GM20000 (cell line): ENCODE measurements at regions not wholly inside any gene's neighbourhood (a gene's known extent, or its start where the extent isn't known, plus 50 kb on each side); places are given as distances from the start of the nearest gene placed in this dataset.

Source experiments
- DNase-seq: peaks from one replicate; pipeline ENCODE4 v3.0.0; 2012; ENCODE audit warnings: low spot score
- CTCF ChIP-seq: IDR thresholded peaks from 2 replicates; pipeline ENCODE4 v1.5.1; 2012; ENCODE audit warnings: mild to moderate bottlenecking, control low read depth; ENCODE audit errors: extremely low read depth, missing control alignments

GRCh38 chr4:22048323-22048722, 99.8 kb upstream of the KCNIP4 start:
- TF ChIP-seq CTCF: no peak
- DNase-seq: no peak

- no peak for DNase-seq
- TF ChIP-seq CTCF: no peak
Measured at GRCh38 chr4:22047793-22048192, 99.2 kb upstream of the KCNIP4 start.

- no peak for TF ChIP-seq CTCF
- DNase-seq: no peak
Measured at GRCh38 chr4:22045051-22045630, 96.6 kb upstream of the KCNIP4 start.

GRCh38 chr4:22031423-22031822, 82.9 kb upstream of the KCNIP4 start:
- no peak for TF ChIP-seq CTCF
- no peak for DNase-seq

- TF ChIP-seq CTCF: no peak
- DNase-seq: no peak
Measured at GRCh38 chr4:22030881-22031280, 82.3 kb upstream of the KCNIP4 start.

- no peak for DNase-seq
Measured at GRCh38 chr4:22030307-22030706, 81.7 kb upstream of the KCNIP4 start.

GRCh38 chr4:22029803-22030202, 81.2 kb upstream of the KCNIP4 start:
- TF ChIP-seq CTCF: no peak
- DNase-seq: no peak

More at GRCh38 chr4:22030307-22030706, 81.7 kb upstream of the KCNIP4 start:
- no peak for TF ChIP-seq CTCF
